ENCODE measurements at regions not wholly inside any gene's neighbourhood (a gene's known extent, or its start where the extent isn't known, plus 50 kb on each side); places are given as distances from the start of the nearest gene placed in this dataset.

GRCh38 chr4:66814277-66814676 is 731.0 kb downstream of the CENPC start:
- H3K9me2 ChIP-seq (ENCODE audit: insufficient read depth): no peaks in the 10 kb centered on the region
- no peaks in the 10 kb centered on the region for H3K27me3 ChIP-seq (replicated peaks; ENCODE audit: insufficient read depth)
- 40 to 44% methylated on average over 6 of the region's 6 CpGs for WGBS, 2 experiments (ENCODE audit: low coverage in 1 of 2, low lambda C conversion rate in 2 of 2, missing lambda C conversion rate in 2 of 2)
- in situ Hi-C loops (cut with MboI): no loop called here
- no peaks in the 10 kb centered on the region for H3K9me3 ChIP-seq (ENCODE audit: low read depth)
- no peak overlapping the region for H2AFZ ChIP-seq
- no peak for DNase-seq
- H4K20me1 ChIP-seq (ENCODE audit: insufficient read depth): no peaks in the 10 kb centered on the region
- H3F3A ChIP-seq (ENCODE audit: insufficient read depth): no peaks in the 10 kb centered on the region
- TF ChIP-seq EZH2 (IDR thresholded peaks at IDR 0.05; ENCODE audit: insufficient read depth, poor library complexity, severe bottlenecking) (no peak), EZH2phosphoT487 (IDR thresholded peaks at IDR 0.05; ENCODE audit: insufficient read depth, low read depth) (no peak)
- no peak overlapping the region for H3K9ac ChIP-seq
- H3K4me1 ChIP-seq (ENCODE audit: insufficient read depth): no peaks in the 10 kb centered on the region
- no peak overlapping the region for H3K4me3 ChIP-seq
- H3K27ac ChIP-seq: no peak overlapping the region
- no peaks in the 10 kb centered on the region for H3K79me2 ChIP-seq (ENCODE audit: insufficient read depth)
- no peak overlapping the region for H3K4me2 ChIP-seq (ENCODE audit: unreplicated experiment)
- H3K36me3 ChIP-seq (ENCODE audit: low read depth): no peaks in the 10 kb centered on the region

GRCh38 chr4:66805582-66805981 is 739.7 kb downstream of the CENPC start:
- WGBS, 2 experiments (ENCODE audit: low coverage in 1 of 2, low lambda C conversion rate in 2 of 2, missing lambda C conversion rate in 2 of 2): 0% methylated on average over 1 of the region's 1 CpG

DNA sequence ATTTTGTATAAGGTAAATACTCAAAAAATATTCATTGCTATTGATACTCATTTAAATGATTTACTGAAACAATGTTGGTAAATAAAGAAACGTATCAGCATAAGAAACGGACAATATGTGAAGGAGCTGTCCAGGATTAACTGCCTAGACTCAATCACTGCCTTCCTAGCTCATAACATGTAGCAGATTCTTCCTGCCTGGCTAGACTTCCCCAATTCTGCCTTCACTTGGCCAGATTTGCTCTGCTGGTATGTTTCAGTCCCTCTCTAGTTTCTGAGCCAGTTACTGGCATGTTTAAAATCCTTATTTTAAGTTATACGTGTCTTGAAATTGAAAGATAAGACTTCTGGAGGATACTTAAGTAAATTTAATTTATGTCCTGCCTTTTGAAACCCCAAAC is 740.3 kb downstream of the CENPC start:
- no peaks in the 10 kb centered on the region for H3K36me3 ChIP-seq (ENCODE audit: low read depth)
- H3K4me2 ChIP-seq (ENCODE audit: unreplicated experiment): no peak overlapping the region
- no peak for DNase-seq
- in situ Hi-C loops (cut with MboI): no loop called here
- no peak overlapping the region for H3K9ac ChIP-seq
- no peak overlapping the region for H3K27ac ChIP-seq
- no peaks in the 10 kb centered on the region for H3F3A ChIP-seq (ENCODE audit: insufficient read depth)
- no peak overlapping the region for H2AFZ ChIP-seq
- 4% methylated on average over 3 of the region's 3 CpGs for WGBS, 2 experiments (ENCODE audit: low coverage in 1 of 2, low lambda C conversion rate in 2 of 2, missing lambda C conversion rate in 2 of 2)
- H4K20me1 ChIP-seq (ENCODE audit: insufficient read depth): no peaks in the 10 kb centered on the region
- H3K79me2 ChIP-seq (ENCODE audit: insufficient read depth): no peaks in the 10 kb centered on the region
- TF ChIP-seq EZH2phosphoT487 (IDR thresholded peaks at IDR 0.05; ENCODE audit: insufficient read depth, low read depth) (no peak), EZH2 (IDR thresholded peaks at IDR 0.05; ENCODE audit: insufficient read depth, poor library complexity, severe bottlenecking) (no peak)
- H3K27me3 ChIP-seq (replicated peaks; ENCODE audit: insufficient read depth): no peaks in the 10 kb centered on the region
- no peak overlapping the region for H3K4me3 ChIP-seq
- no peaks in the 10 kb centered on the region for H3K9me2 ChIP-seq (ENCODE audit: insufficient read depth)
- H3K4me1 ChIP-seq (ENCODE audit: insufficient read depth): no peaks in the 10 kb centered on the region
- no peaks in the 10 kb centered on the region for H3K9me3 ChIP-seq (ENCODE audit: low read depth)

More at GRCh38 chr4:66805582-66805981, 739.7 kb downstream of the CENPC start:
- no peak overlapping the region for H3K27ac ChIP-seq
- H3K4me3 ChIP-seq: no peak overlapping the region
- DNase-seq: no peak
- H3K4me1 ChIP-seq (ENCODE audit: insufficient read depth): no peaks in the 10 kb centered on the region
- H4K20me1 ChIP-seq (ENCODE audit: insufficient read depth): no peaks in the 10 kb centered on the region
- H3K9ac ChIP-seq: no peak overlapping the region
- H3K79me2 ChIP-seq (ENCODE audit: insufficient read depth): no peaks in the 10 kb centered on the region
- in situ Hi-C loops (cut with MboI): no loop called here
- H3K27me3 ChIP-seq (replicated peaks; ENCODE audit: insufficient read depth): no peaks in the 10 kb centered on the region
- TF ChIP-seq EZH2phosphoT487 (IDR thresholded peaks at IDR 0.05; ENCODE audit: insufficient read depth, low read depth) (no peak), EZH2 (IDR thresholded peaks at IDR 0.05; ENCODE audit: insufficient read depth, poor library complexity, severe bottlenecking) (no peak)
- no peak overlapping the region for H2AFZ ChIP-seq
- no peaks in the 10 kb centered on the region for H3K9me3 ChIP-seq (ENCODE audit: low read depth)
- H3F3A ChIP-seq (ENCODE audit: insufficient read depth): no peaks in the 10 kb centered on the region
- H3K4me2 ChIP-seq (ENCODE audit: unreplicated experiment): no peak overlapping the region
- no peaks in the 10 kb centered on the region for H3K9me2 ChIP-seq (ENCODE audit: insufficient read depth)
- no peaks in the 10 kb centered on the region for H3K36me3 ChIP-seq (ENCODE audit: low read depth)

- WGBS, 2 experiments (ENCODE audit: low coverage in 1 of 2, low lambda C conversion rate in 2 of 2, missing lambda C conversion rate in 2 of 2): 2 to 6% methylated on average over 2 of the region's 2 CpGs
- in situ Hi-C loops (cut with MboI): no loop called here
- no peaks in the 10 kb centered on the region for H3K4me1 ChIP-seq (ENCODE audit: insufficient read depth)
These were observed 747.7 kb downstream of the CENPC start for GRCh38 chr4:66797608-66798007.

GRCh38 chr4:66795724-66796123 is 749.6 kb downstream of the CENPC start:
- Histone ChIP-seq H3K4me1 (ENCODE audit: insufficient read depth) (no peaks in the 10 kb centered on the region), H3K27me3 (replicated peaks; ENCODE audit: insufficient read depth) (no peaks in the 10 kb centered on the region), H4K20me1 (ENCODE audit: insufficient read depth) (no peaks in the 10 kb centered on the region), H3K4me2 (ENCODE audit: unreplicated experiment) (no peak overlapping the region), H3K36me3 (ENCODE audit: low read depth) (no peaks in the 10 kb centered on the region), H3K79me2 (ENCODE audit: insufficient read depth) (no peaks in the 10 kb centered on the region), H2AFZ (no peak overlapping the region), H3K9ac (no peak overlapping the region), H3K9me3 (ENCODE audit: low read depth) (peaks cover 3% of the 10 kb centered on the region), H3F3A (ENCODE audit: insufficient read depth) (no peaks in the 10 kb centered on the region), H3K27ac (no peak overlapping the region), H3K4me3 (no peak overlapping the region), H3K9me2 (ENCODE audit: insufficient read depth) (no peaks in the 10 kb centered on the region)
- 30 to 39% methylated on average over 3 of the region's 3 CpGs for WGBS, 2 experiments (ENCODE audit: low coverage in 1 of 2, low lambda C conversion rate in 2 of 2, missing lambda C conversion rate in 2 of 2)
- DNase-seq: no peak
- TF ChIP-seq EZH2 (IDR thresholded peaks at IDR 0.05; ENCODE audit: insufficient read depth, poor library complexity, severe bottlenecking) (no peak), EZH2phosphoT487 (IDR thresholded peaks at IDR 0.05; ENCODE audit: insufficient read depth, low read depth) (no peak)
- in situ Hi-C loops (cut with MboI): no loop called here

More at GRCh38 chr4:66797608-66798007, 747.7 kb downstream of the CENPC start:
- DNase-seq: no peak
- no peak overlapping the region for H3K27ac ChIP-seq
- H3K27me3 ChIP-seq (replicated peaks; ENCODE audit: insufficient read depth): no peaks in the 10 kb centered on the region
- H3K9me3 ChIP-seq (ENCODE audit: low read depth): no peaks in the 10 kb centered on the region
- no peak overlapping the region for H3K9ac ChIP-seq
- H3K4me3 ChIP-seq: no peak overlapping the region
- H2AFZ ChIP-seq: no peak overlapping the region
- H4K20me1 ChIP-seq (ENCODE audit: insufficient read depth): no peaks in the 10 kb centered on the region
- TF ChIP-seq EZH2phosphoT487 (IDR thresholded peaks at IDR 0.05; ENCODE audit: insufficient read depth, low read depth): no peak
- TF ChIP-seq EZH2 (IDR thresholded peaks at IDR 0.05; ENCODE audit: insufficient read depth, poor library complexity, severe bottlenecking): no peak
- no peaks in the 10 kb centered on the region for H3K9me2 ChIP-seq (ENCODE audit: insufficient read depth)
- H3F3A ChIP-seq (ENCODE audit: insufficient read depth): no peaks in the 10 kb centered on the region
- no peak overlapping the region for H3K4me2 ChIP-seq (ENCODE audit: unreplicated experiment)
- H3K36me3 ChIP-seq (ENCODE audit: low read depth): no peaks in the 10 kb centered on the region
- H3K79me2 ChIP-seq (ENCODE audit: insufficient read depth): no peaks in the 10 kb centered on the region

Data from GM23248 (cell line).